ENCODE measurements at regions not wholly inside any gene's neighbourhood (a gene's known extent, or its start where the extent isn't known, plus 50 kb on each side); places are given as distances from the start of the nearest gene placed in this dataset.

DNA sequence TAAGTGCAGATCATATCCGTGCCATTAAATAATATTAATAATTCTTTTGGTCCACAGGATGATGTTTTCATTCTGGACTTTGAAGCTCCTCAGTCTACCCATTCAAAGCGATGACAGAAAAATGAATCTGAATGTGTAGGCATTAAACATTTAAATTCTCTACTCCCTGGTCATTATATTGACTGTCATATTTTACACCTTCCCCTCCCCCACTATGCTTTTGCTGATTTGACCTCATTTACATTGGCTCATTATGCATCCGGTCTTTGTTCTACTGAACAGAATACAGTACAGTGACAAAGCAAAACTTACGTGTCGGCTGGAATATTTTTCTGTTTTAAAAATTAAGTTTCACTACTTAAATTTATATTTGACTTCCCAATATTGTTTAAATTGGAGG lies 289.7 kb upstream of the TMEM161B start:
- POLR2A ChIA-PET, result no interaction called here
- no peaks in the 10 kb centered on the region; a peak in 1 of 4 replicates for H3K27me3 ChIP-seq (replicated peaks in 1 of 2; ENCODE audit: control insufficient read depth in 2 of 2, insufficient read depth in 2 of 2, low read length in 1 of 2)
- CTCF ChIA-PET, result no interaction called here
- H3K36me3 ChIP-seq (ENCODE audit: control insufficient read depth in 2 of 2, insufficient read depth in 2 of 2, low read length in 1 of 2), result no peaks in the 10 kb centered on the region
- WGBS (ENCODE audit: insufficient coverage, insufficient replicate concordance, low lambda C conversion rate, missing lambda C conversion rate), result 67% methylated on average over 5 of the region's 5 CpGs
- H3K27ac ChIP-seq (ENCODE audit: control insufficient read depth, insufficient read depth), result no peak overlapping the region
- in situ Hi-C loops (cut with MboI) (no loop called here), intact Hi-C loops (cut with micrococcal nuclease; ENCODE audit: unreplicated experiment) (no loop called here)
- TF ChIP-seq, protein P1, sequence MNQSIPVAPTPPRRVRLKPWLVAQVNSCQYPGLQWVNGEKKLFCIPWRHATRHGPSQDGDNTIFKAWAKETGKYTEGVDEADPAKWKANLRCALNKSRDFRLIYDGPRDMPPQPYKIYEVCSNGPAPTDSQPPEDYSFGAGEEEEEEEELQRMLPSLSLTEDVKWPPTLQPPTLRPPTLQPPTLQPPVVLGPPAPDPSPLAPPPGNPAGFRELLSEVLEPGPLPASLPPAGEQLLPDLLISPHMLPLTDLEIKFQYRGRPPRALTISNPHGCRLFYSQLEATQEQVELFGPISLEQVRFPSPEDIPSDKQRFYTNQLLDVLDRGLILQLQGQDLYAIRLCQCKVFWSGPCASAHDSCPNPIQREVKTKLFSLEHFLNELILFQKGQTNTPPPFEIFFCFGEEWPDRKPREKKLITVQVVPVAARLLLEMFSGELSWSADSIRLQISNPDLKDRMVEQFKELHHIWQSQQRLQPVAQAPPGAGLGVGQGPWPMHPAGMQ (IDR thresholded peaks at IDR 0.05; ENCODE audit: borderline replicate concordance), result no peak
- TF ChIP-seq ZNF622 (IDR thresholded peaks at IDR 0.05) (no peak), NFYA (IDR thresholded peaks at IDR 0.05; ENCODE audit: borderline replicate concordance, low read depth, low read length) (no peak), TAF1 (IDR thresholded peaks at IDR 0.05; ENCODE audit: borderline replicate concordance, low read depth, low read length) (no peak), RELA (IDR thresholded peaks at IDR 0.05; ENCODE audit: borderline replicate concordance, partially characterized antibody) (no peak), KLF5 (IDR thresholded peaks at IDR 0.05; ENCODE audit: partially characterized antibody) (no peak), SREBF1 (IDR thresholded peaks at IDR 0.05; ENCODE audit: low read length) (no peak), PAX5 (IDR thresholded peaks at IDR 0.05; ENCODE audit: borderline replicate concordance, low read depth, low read length) (no peak), GABPA (IDR thresholded peaks at IDR 0.05; ENCODE audit: low read depth) (no peak), SREBF2 (IDR thresholded peaks at IDR 0.05; ENCODE audit: low read length) (no peak), HCFC1 (IDR thresholded peaks at IDR 0.05; ENCODE audit: low read length) (no peak)
- TF ChIP-seq, protein P2, sequence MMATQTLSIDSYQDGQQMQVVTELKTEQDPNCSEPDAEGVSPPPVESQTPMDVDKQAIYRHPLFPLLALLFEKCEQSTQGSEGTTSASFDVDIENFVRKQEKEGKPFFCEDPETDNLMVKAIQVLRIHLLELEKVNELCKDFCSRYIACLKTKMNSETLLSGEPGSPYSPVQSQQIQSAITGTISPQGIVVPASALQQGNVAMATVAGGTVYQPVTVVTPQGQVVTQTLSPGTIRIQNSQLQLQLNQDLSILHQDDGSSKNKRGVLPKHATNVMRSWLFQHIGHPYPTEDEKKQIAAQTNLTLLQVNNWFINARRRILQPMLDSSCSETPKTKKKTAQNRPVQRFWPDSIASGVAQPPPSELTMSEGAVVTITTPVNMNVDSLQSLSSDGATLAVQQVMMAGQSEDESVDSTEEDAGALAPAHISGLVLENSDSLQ (IDR thresholded peaks at IDR 0.05), result no peak
- TF ChIP-seq, protein P3, sequence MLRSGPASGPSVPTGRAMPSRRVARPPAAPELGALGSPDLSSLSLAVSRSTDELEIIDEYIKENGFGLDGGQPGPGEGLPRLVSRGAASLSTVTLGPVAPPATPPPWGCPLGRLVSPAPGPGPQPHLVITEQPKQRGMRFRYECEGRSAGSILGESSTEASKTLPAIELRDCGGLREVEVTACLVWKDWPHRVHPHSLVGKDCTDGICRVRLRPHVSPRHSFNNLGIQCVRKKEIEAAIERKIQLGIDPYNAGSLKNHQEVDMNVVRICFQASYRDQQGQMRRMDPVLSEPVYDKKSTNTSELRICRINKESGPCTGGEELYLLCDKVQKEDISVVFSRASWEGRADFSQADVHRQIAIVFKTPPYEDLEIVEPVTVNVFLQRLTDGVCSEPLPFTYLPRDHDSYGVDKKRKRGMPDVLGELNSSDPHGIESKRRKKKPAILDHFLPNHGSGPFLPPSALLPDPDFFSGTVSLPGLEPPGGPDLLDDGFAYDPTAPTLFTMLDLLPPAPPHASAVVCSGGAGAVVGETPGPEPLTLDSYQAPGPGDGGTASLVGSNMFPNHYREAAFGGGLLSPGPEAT (IDR thresholded peaks at IDR 0.05; ENCODE audit: low read depth), result no peak
- TF ChIP-seq, protein P4, sequence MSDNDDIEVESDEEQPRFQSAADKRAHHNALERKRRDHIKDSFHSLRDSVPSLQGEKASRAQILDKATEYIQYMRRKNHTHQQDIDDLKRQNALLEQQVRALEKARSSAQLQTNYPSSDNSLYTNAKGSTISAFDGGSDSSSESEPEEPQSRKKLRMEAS (IDR thresholded peaks at IDR 0.05; ENCODE audit: low read depth, low read length), result no peak
- SMC1A ChIA-PET (ENCODE audit: uncharacterized antibody, unreplicated experiment), result interaction anchor here (0.8 to 0.9 kb wide), 2 partner anchors 8 to 498 kb away, joined by 3 to 5 read pairs; no protein-coding TSS in a partner anchor
- H3K4me2 ChIP-seq (ENCODE audit: control insufficient read depth, insufficient read depth), result no peak overlapping the region
- no peak overlapping the region for H2AFZ ChIP-seq (ENCODE audit: control insufficient read depth, low read depth, low read length)
- no peaks in the 10 kb centered on the region for H3K79me2 ChIP-seq (ENCODE audit: control insufficient read depth, insufficient read depth, low read length)
- RAD21 ChIA-PET (ENCODE audit: unreplicated experiment), result no interaction called here
- H3K9me3 ChIP-seq (replicated peaks; ENCODE audit: control insufficient read depth, insufficient read depth, low read length), result no peaks in the 10 kb centered on the region
- no peaks in the 10 kb centered on the region for H3K4me1 ChIP-seq (ENCODE audit: control insufficient read depth, insufficient read depth, low read length)
- DNase-seq (ENCODE audit: low read depth, low spot score) (no peak), FAIRE-seq (no peak), ATAC-seq (no peak)
- H3K4me3 ChIP-seq, result no peak overlapping the region
- BruUV-seq (replicated peaks), result no TSS peak
- no peaks in the 10 kb centered on the region for H4K20me1 ChIP-seq (ENCODE audit: control insufficient read depth, insufficient read depth)
- H3K9ac ChIP-seq (ENCODE audit: control insufficient read depth, insufficient read depth, low read length), result no peak overlapping the region

All from GM12878 (cell line).